Ishikawa (cell line): ENCODE measurements at regions not wholly inside any gene's neighbourhood (a gene's known extent, or its start where the extent isn't known, plus 50 kb on each side); places are given as distances from the start of the nearest gene placed in this dataset.

Source experiments
- CEBPB ChIP-seq: IDR thresholded peaks from 2 replicates; pipeline ENCODE4 v1.6.1; 2012
- CREB1 ChIP-seq: IDR thresholded peaks from 2 replicates; pipeline ENCODE4 v1.6.1; 2012; ENCODE audit warnings: low read depth
- EP300 ChIP-seq: IDR thresholded peaks from 2 replicates; pipeline ENCODE4 v1.6.1; 2012; ENCODE audit warnings: borderline replicate concordance
- FOXM1 ChIP-seq: IDR thresholded peaks from 2 replicates; pipeline ENCODE4 v1.6.1; 2012; ENCODE audit warnings: low read depth, borderline replicate concordance
- MAX ChIP-seq: IDR thresholded peaks from 2 replicates; pipeline ENCODE4 v1.6.1; 2012
- RAD21 ChIP-seq: IDR thresholded peaks from 2 replicates; pipeline ENCODE4 v1.6.1; 2012; ENCODE audit warnings: low read depth
- REST ChIP-seq: IDR thresholded peaks from 2 replicates; pipeline ENCODE4 v1.6.1; 2012; ENCODE audit warnings: low read depth, mild to moderate bottlenecking
- TAF1 ChIP-seq: IDR thresholded peaks from 2 replicates; pipeline ENCODE4 v1.6.1; 2012; ENCODE audit warnings: low read depth, mild to moderate bottlenecking
- TCF12 ChIP-seq: IDR thresholded peaks from 2 replicates; pipeline ENCODE4 v1.6.1; 2012; ENCODE audit warnings: low read depth
- USF1 ChIP-seq: IDR thresholded peaks from 2 replicates; pipeline ENCODE4 v1.6.1; 2012
- YY1 ChIP-seq: IDR thresholded peaks from 2 replicates; pipeline ENCODE4 v1.6.1; 2012; ENCODE audit warnings: low read depth
- ZBTB7A ChIP-seq: IDR thresholded peaks from 2 replicates; pipeline ENCODE4 v1.6.1; 2012; ENCODE audit warnings: low read depth

- TF ChIP-seq RAD21 (no peak), USF1 (no peak), CEBPB (no peak), MAX (no peak), TAF1 (no peak), CREB1 (no peak), EP300 (no peak), ZBTB7A (no peak), REST (no peak), FOXM1 (no peak), YY1 (no peak), TCF12 (no peak)
These were observed 54.9 kb upstream of the OTOS start for GRCh38 chr2:240195316-240195861.
